Coronary artery (tissue), 2 donors: ENCODE measurements at regions not wholly inside any gene's neighbourhood (a gene's known extent, or its start where the extent isn't known, plus 50 kb on each side); places are given as distances from the start of the nearest gene placed in this dataset.

Experiments used
- DNase-seq: peaks from one replicate; pipeline ENCODE4 v3.0.0-alpha.2; 2017; ENCODE audit warnings: low spot score
- H3K27ac ChIP-seq, 2 donors: fragments of 200-600 bp; sonication (generic); one replicate each; pipeline ENCODE4 v1.5.1; 2016 to 2019
- H3K4me3 ChIP-seq: fragments of 200-600 bp; sonication (generic); 2 replicates; pipeline ENCODE4 v1.5.1; 2016; ENCODE audit warnings: mild to moderate bottlenecking, moderate library complexity
- TF ChIP-seq, protein P1 (sequence below): fragments of 200-600 bp; sonication (generic); IDR thresholded peaks from one replicate; pipeline ENCODE4 v1.5.1; 2019; ENCODE audit warnings: antibody characterized with exemption

DNA sequence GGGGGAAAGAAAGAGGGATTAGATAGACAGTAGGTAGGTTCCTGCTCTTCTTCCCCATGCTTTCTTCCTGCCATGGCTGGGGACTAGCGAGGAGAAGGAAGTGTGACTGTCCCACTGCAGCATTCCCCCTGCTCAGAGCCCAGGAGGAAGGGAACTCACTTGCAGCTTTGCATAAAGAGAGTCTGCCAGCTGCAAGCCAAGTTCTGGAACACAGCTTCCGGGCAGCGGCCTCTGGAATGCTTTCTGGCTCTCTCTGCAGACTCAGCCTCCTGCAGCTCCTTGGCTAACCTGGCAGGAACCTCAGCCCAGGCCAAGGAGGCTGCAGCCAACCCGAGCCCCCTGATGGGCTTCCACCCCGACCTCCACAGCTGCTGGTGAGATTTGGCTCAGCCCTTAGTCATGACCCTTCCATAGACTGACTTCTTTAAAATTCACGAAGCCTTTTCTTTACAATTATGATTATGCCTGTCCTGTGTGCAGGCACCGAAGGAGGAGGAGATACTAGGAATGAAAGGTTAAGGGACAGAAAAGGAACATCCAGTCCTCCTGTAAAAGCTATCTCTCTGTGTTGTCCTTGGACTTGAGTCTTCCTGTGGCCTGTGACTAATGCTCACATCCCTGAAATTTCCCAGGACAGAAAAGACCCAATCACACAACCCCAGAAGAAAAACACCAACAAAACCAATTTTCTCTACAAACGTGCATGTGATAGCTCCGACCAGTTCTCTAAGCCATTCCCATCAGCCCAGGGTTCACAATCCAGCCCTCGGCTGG is 108.2 kb upstream of the OLIG2 start:
- Histone ChIP-seq H3K27ac (no peak overlapping the region), H3K4me3 (no peak overlapping the region)
- no peak for DNase-seq
- TF ChIP-seq, protein P1, sequence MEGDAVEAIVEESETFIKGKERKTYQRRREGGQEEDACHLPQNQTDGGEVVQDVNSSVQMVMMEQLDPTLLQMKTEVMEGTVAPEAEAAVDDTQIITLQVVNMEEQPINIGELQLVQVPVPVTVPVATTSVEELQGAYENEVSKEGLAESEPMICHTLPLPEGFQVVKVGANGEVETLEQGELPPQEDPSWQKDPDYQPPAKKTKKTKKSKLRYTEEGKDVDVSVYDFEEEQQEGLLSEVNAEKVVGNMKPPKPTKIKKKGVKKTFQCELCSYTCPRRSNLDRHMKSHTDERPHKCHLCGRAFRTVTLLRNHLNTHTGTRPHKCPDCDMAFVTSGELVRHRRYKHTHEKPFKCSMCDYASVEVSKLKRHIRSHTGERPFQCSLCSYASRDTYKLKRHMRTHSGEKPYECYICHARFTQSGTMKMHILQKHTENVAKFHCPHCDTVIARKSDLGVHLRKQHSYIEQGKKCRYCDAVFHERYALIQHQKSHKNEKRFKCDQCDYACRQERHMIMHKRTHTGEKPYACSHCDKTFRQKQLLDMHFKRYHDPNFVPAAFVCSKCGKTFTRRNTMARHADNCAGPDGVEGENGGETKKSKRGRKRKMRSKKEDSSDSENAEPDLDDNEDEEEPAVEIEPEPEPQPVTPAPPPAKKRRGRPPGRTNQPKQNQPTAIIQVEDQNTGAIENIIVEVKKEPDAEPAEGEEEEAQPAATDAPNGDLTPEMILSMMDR = no peak

DNA sequence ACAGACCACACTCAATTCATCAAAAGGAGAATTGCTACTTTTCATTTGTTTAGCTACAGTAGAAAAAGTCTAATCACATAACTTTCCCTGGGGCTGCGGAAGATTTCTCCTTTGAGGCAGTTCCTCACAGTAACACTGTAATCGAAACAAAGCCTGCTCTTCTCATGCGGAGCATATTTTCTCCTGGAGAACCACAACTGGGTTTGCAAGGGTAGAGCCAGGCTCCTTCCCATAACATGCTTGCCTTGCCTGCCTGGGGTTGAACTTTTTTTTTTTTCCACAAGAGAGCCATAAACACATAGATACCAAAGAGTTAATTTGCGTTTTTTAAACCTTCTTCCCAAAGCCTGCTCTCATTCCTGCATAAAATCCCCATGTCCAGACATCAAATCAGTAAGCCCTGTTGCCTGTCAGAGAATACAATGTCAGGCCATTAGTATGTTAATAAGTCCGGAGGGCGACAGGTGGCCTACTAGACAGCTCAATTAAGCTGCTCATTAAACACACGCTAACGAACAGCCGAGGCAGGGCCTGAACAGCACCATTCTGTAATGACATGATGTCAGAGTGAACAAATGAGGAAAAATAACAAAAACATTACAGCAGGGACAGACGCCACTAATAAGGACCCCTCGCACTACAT is 107.1 kb upstream of the OLIG2 start:
- no peak for DNase-seq
- Histone ChIP-seq H3K27ac (no peak overlapping the region), H3K4me3 (no peak overlapping the region)
- TF ChIP-seq, protein P1 = no peak

GRCh38 chr21:32920474-32920873 is 105.3 kb upstream of the OLIG2 start:
- H3K4me3 ChIP-seq = no peak overlapping the region
- no peak overlapping the region for H3K27ac ChIP-seq
- TF ChIP-seq, protein P1 = no peak
- no peak for DNase-seq

DNA sequence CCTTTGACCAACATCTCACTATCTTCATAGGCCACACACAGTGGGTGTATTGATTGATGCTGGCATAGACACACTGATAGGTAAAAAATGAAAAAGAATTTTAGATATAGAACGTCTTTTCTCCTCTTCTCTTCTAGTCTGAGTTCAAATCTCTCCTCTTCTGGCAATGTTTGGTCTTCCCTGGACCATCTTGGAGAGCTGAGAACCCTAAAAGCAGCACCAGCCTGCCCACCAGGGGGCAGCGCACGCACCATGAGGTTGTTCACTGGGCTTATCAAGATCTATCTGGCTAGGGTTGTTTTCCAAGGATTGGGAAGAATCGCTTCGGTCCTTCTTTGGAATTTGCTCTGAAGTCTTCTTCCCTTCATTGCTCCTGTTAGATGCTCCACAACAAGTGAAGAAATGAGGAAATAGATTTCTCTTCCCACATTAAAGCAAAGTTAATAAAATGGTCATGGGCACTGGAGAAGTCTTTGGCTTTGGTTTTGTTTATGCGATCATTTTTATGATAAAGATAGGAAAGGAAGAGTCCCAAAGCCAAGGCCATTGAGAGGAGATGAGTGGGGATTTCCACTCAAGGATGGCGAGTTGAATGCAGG is 104.0 kb upstream of the OLIG2 start:
- TF ChIP-seq, protein P1 = no peak
- H3K4me3 ChIP-seq = no peak overlapping the region
- DNase-seq = no peak
- H3K27ac ChIP-seq = no peak overlapping the region

GRCh38 chr21:32925098-32925497 is 100.6 kb upstream of the OLIG2 start:
- DNase-seq = no peak
- Histone ChIP-seq H3K4me3 (no peak overlapping the region), H3K27ac (no peak overlapping the region)
- TF ChIP-seq, protein P1 = no peak

DNA sequence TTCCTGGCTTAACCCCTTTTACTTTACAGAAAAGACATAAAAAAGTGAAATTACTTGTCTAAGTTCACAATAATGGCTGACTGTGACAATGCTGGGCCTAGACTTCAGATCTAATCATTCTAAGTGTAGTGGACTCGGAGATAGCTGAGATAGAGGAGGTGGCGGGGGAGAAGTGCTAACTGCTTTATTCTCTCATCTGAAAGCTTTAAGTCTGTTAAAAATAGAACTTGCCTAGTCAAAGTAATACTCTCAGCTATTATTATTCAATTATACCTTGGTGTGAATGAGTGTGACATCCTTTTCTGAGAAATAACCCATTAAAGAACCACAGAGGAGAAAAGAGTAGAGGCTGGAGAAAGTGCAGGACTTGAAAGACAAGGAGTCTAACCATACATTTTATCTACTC is 96.1 kb upstream of the OLIG2 start:
- no peak overlapping the region for H3K4me3 ChIP-seq
- H3K27ac ChIP-seq = no peak overlapping the region
- TF ChIP-seq, protein P1 = no peak
- DNase-seq = no peak
